ENCODE measurements at regions not wholly inside any gene's neighbourhood (a gene's known extent, or its start where the extent isn't known, plus 50 kb on each side); places are given as distances from the start of the nearest gene placed in this dataset.

DNA sequence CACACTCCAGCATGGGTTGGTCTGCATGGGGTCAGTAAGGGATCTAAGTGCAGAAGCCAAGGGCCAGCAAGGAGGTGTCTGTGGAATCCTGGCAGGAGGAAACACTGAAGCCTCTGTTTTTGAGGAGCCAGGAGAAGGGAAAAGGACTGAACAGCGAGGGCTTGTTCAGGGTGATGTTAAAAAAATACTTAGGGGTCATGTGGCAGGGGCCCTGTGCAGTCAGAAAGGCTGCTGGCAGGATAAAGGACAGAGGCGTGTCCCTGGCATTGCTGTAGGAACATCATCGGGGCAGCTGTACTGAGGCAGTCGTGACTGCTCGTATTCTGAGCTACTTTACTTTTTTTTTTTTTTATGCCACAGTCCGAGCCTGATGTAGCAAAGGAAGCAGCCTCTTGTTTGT is 127.1 kb upstream of the ZFP64 start:
- Mint-ChIP-seq H3K4me3 (no peak overlapping the region), H3K36me3 (ENCODE audit: low read depth) (no peaks in the 10 kb centered on the region), H3K9me3 (peaks cover 11% of the 10 kb centered on the region), H3K27me3 (ENCODE audit: insufficient read depth) (no peaks in the 10 kb centered on the region; the same call in 1 of the 2 replicates), H3K27ac (no peak overlapping the region), H3K4me1 (ENCODE audit: low read depth) (peaks cover under 1% of the 10 kb centered on the region; the same call in 1 of the 2 replicates)
- TF ChIP-seq, protein P1, sequence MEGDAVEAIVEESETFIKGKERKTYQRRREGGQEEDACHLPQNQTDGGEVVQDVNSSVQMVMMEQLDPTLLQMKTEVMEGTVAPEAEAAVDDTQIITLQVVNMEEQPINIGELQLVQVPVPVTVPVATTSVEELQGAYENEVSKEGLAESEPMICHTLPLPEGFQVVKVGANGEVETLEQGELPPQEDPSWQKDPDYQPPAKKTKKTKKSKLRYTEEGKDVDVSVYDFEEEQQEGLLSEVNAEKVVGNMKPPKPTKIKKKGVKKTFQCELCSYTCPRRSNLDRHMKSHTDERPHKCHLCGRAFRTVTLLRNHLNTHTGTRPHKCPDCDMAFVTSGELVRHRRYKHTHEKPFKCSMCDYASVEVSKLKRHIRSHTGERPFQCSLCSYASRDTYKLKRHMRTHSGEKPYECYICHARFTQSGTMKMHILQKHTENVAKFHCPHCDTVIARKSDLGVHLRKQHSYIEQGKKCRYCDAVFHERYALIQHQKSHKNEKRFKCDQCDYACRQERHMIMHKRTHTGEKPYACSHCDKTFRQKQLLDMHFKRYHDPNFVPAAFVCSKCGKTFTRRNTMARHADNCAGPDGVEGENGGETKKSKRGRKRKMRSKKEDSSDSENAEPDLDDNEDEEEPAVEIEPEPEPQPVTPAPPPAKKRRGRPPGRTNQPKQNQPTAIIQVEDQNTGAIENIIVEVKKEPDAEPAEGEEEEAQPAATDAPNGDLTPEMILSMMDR (IDR thresholded peaks at IDR 0.05) = no peak
- no peak for DNase-seq

DNA sequence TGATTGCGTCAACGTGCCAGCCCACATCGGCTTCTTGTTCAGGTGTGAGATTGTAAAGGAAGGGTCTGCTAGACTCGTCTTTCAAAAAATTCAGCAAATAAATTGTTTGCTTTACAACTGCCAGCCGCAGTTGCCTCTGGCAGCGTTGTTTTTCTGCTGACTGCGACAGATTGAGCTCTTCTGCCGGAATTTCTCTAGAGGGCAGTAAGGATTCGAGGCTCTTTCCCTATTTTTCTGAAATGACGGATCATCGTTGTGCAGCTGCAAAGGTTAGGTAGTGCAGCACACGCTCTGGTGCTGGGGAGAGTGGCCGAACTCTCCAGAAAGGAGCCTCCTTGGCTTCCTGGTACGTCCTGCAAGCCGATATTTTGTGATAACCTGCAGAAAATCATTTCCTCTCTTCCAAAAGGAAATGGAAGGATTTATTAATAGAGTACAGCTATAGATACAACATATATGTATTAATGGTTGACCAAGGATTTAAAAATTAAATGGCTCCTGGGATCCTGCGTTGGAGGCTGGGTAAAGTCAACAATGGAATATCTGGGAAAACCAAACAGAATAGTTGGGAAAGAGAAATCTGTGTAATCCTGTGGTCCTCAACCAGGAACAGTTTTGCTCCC is 121.9 kb upstream of the ZFP64 start:
- peak; percentile 36 for DNase-seq
- no peaks in the 10 kb centered on the region for H3K36me3 Mint-ChIP-seq (ENCODE audit: low read depth)
- peak overlapping the region; percentile 35; the same call in 1 of the 2 replicates for H3K4me3 Mint-ChIP-seq
- H3K4me1 Mint-ChIP-seq (ENCODE audit: low read depth) = peaks cover 6% of the 10 kb centered on the region; the same call in 1 of the 2 replicates
- TF ChIP-seq, protein P1 (IDR thresholded peaks at IDR 0.05) = peak; percentile 52; the same call in 1 of the 2 replicates
- H3K27me3 Mint-ChIP-seq (ENCODE audit: insufficient read depth) = peaks cover 5% of the 10 kb centered on the region; the same call in 1 of the 2 replicates
- no peak overlapping the region for H3K27ac Mint-ChIP-seq
- H3K9me3 Mint-ChIP-seq = peaks cover 5% of the 10 kb centered on the region

DNA sequence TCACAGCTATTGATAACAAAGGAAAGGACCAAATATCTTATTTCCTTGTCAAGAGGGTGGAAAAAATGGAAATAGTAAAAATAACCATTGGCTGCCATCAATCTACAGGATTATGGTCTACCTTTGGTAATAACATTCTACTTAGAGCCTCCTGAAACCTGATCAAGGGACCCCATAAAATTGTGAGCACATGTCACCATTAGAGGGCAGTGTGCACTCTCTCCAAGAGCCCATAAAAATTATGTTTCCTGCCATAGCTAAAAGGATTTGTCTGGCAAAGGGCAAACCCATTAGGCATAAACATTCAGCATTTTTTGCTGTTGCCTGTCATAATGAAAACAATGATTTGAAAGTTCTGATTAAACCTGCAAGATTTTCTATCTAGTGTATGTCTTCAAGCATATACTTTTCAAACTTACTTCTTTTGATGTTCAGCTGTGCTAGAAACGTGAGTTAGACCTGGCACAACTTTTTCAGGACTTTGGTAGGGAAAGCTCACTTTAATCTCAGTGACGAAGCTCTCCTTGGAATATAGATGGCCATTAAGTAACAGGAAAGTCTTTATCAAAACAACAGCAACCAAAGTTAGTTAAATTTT is 120.7 kb upstream of the ZFP64 start:
- Mint-ChIP-seq H3K36me3 (ENCODE audit: low read depth) (no peaks in the 10 kb centered on the region), H3K27me3 (ENCODE audit: insufficient read depth) (peaks cover 6% of the 10 kb centered on the region), H3K27ac (no peak overlapping the region), H3K9me3 (peaks cover 5% of the 10 kb centered on the region; the same call in 1 of the 2 replicates), H3K4me3 (no peak overlapping the region), H3K4me1 (ENCODE audit: low read depth) (peaks cover 6% of the 10 kb centered on the region; the same call in 1 of the 2 replicates)
- peak; percentile 45 for DNase-seq
- TF ChIP-seq, protein P1 (IDR thresholded peaks at IDR 0.05) = peak; percentile 88

DNA sequence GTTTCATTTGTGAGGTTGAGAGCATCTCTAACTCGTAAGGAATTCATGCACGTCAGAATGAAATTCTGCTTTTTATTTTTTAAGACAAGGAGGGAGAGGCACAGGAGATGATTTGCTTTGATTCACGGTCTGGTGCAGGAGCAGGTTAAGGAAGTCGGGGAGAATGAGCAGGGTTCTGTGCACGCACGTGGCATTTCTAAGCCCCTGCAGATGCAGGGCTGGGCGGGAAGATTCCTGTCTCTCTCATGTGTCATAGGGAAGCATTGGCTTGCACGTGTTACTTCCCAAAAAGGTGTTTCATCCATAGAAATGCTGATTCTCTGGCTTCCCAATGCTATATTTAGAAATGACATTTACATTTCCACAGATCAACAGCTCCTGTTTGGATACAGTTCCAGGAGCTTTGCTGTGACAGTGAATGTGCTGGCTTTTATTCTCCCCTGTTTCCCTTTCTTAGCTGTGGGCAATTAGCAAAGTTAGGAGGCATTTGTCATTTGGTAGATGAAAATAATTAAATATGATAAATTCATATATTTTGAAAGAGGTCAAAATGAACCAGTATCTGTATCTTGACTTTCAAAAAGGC is 119.7 kb upstream of the ZFP64 start:
- no peaks in the 10 kb centered on the region for H3K36me3 Mint-ChIP-seq (ENCODE audit: low read depth)
- H3K27me3 Mint-ChIP-seq (ENCODE audit: insufficient read depth) = peaks cover 6% of the 10 kb centered on the region
- H3K4me1 Mint-ChIP-seq (ENCODE audit: low read depth) = peaks cover 6% of the 10 kb centered on the region; the same call in 1 of the 2 replicates
- peaks cover 5% of the 10 kb centered on the region; the same call in 1 of the 2 replicates for H3K9me3 Mint-ChIP-seq
- no peak overlapping the region for H3K27ac Mint-ChIP-seq
- DNase-seq = no peak
- TF ChIP-seq, protein P1 (IDR thresholded peaks at IDR 0.05) = no peak
- no peak overlapping the region for H3K4me3 Mint-ChIP-seq

DNA sequence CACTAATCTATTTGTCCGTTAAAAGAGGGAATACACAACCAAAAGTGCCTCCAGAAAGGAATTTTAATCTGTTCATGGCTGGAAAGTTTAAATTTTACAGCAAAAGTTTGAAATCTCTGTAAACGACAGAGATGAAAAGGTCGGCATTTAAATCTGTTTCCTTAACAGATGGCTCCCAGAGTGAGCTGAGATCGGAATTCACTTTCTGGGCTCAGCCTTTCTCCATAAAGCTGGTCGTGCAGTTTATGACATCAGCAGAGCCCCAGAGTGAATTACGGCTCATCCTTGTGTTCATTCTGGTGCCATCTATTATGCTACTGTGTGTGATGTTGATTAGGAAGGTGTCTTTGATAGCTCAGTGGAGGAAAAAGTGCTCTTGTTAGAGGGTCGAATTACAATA is 117.6 kb upstream of the ZFP64 start:
- Mint-ChIP-seq H3K27ac (no peak overlapping the region), H3K4me3 (no peak overlapping the region), H3K9me3 (no peaks in the 10 kb centered on the region), H3K36me3 (ENCODE audit: low read depth) (no peaks in the 10 kb centered on the region), H3K27me3 (ENCODE audit: insufficient read depth) (peaks cover 6% of the 10 kb centered on the region), H3K4me1 (ENCODE audit: low read depth) (peaks cover 6% of the 10 kb centered on the region; the same call in 1 of the 2 replicates)
- TF ChIP-seq, protein P1 (IDR thresholded peaks at IDR 0.05) = no peak
- no peak for DNase-seq
